Psoas muscle (tissue), 7 donors: ENCODE measurements at regions not wholly inside any gene's neighbourhood (a gene's known extent, or its start where the extent isn't known, plus 50 kb on each side); places are given as distances from the start of the nearest gene placed in this dataset.
"Not testable (repeated sequence)": the region's sequence is repeated elsewhere in the genome, so short reads cannot be mapped to it uniquely, and the experiment has no call there.

Source experiments
- ATAC-seq, 4 donors: fragments of 200-7000 bp; cut with Tn5 transposase; one replicate each; pipeline ENCODE4 v1.9.1; 2020; ENCODE audit warnings: moderate library complexity in 3 of 4, mild to moderate bottlenecking in 2 of 4
- DNase-seq, 2 donors: peaks; one replicate each; pipeline ENCODE4 v3.0.0-alpha.2; 2020
- H3K27ac ChIP-seq: fragments of 200-600 bp; one replicate; pipeline ENCODE4 v1.8.0; 2022
- H3K27me3 ChIP-seq, 3 donors: fragments of 200-600 bp in 1 of 3; one replicate each; pipeline versions ENCODE4 v1.6.1 to v1.8.0; 2013 to 2022; ENCODE audit warnings: low read length in 2 of 3, mild to moderate bottlenecking in 2 of 3, moderate library complexity in 1 of 3; ENCODE audit not compliant: insufficient read depth in 3 of 3
- H3K36me3 ChIP-seq, 2 donors: fragments of 200-600 bp in 1 of 2; one replicate each; pipeline versions ENCODE4 v1.6.1 to v1.8.0; 2013 to 2022; ENCODE audit warnings: low read depth in 1 of 2, mild to moderate bottlenecking in 1 of 2, moderate library complexity in 1 of 2; ENCODE audit not compliant: insufficient read depth in 1 of 2
- H3K4me1 ChIP-seq: fragments of 200-600 bp; one replicate; pipeline ENCODE4 v1.8.0; 2022
- H3K4me3 ChIP-seq: fragments of 200-600 bp; one replicate; pipeline ENCODE4 v1.8.0; 2022; ENCODE audit warnings: mild to moderate bottlenecking
- H3K9me3 ChIP-seq: fragments of 200-600 bp; one replicate; pipeline ENCODE4 v1.8.0; 2022
- WGBS, 3 donors: extraction: QIAGEN DNeasy Blood & Tissue Kit; methylation state at CpG; one replicate each; pipeline versions ENCODE4 v1.1.6 to v1.1.7; 2013; 5-methylcytosine and 5-hydroxymethylcytosine counted together
- intact Hi-C, 2 donors: fragments of 100-400 bp; cut with DNase I; formaldehyde crosslinking; loops; one replicate each; pipeline versions ENCODE4 v1.11.0 to v1.14.2; 2022
- TF ChIP-seq, protein P1 (sequence below): fragments of 200-600 bp; IDR thresholded peaks from one replicate; pipeline ENCODE4 v1.8.0; 2022; ENCODE audit warnings: antibody characterized with exemption
- donor health status: healthy with polysubstance abuse.
- donor health status: DM: no; HTN: no; CAD: no; lungs with moderate emphysema.
- donor health status: Bipolar disorder and iron deficiency.
- donor health status: healthy.
- donor health status: DM: yes; HTN: yes; CAD: no.
- donor health status: DM: no; HTN: no; CAD: no.
- donor health status: DM: yes; HTN: yes; CAD: no.

DNA sequence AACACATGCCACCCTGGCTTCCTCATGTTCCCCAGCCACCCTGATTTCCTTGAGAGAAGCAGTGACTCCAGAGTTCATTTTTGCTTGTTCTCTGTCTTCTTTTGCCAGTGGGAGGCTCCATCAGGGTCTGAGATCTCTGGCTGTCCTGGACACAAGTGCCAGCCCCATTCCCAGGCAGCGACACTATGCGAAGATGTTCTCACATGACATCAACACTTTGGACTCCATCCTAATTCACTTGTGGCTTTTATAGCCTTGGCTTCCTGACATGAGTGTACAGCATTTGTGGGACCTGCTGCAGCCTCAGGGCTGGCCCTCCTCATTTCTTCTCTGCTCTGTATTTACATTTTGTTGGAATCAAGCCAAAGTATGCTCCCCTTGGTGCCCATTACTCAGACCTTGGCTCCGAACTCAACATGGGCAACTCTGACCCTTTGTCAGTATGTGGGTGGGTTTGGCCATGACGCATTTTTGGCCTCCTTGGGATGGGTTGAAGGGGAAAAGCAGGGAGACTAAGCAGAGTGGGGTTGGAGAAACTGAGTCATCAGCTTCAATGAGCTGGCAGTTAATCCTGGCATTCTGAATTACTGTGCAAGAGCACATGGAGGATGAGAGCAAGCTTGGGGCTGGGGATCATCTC is 119.0 kb upstream of the EEF2KMT start:
- Histone ChIP-seq H3K27me3 (peaks cover 0 to 4% (median 2%) of the 10 kb centered on the region in 3 donors), H3K4me3 (no peak overlapping the region), H3K36me3 (no peaks in the 10 kb centered on the region), H3K27ac (no peak overlapping the region), H3K9me3 (no peaks in the 10 kb centered on the region), H3K4me1 (no peaks in the 10 kb centered on the region)
- no peak for DNase-seq
- TF ChIP-seq, protein P1, sequence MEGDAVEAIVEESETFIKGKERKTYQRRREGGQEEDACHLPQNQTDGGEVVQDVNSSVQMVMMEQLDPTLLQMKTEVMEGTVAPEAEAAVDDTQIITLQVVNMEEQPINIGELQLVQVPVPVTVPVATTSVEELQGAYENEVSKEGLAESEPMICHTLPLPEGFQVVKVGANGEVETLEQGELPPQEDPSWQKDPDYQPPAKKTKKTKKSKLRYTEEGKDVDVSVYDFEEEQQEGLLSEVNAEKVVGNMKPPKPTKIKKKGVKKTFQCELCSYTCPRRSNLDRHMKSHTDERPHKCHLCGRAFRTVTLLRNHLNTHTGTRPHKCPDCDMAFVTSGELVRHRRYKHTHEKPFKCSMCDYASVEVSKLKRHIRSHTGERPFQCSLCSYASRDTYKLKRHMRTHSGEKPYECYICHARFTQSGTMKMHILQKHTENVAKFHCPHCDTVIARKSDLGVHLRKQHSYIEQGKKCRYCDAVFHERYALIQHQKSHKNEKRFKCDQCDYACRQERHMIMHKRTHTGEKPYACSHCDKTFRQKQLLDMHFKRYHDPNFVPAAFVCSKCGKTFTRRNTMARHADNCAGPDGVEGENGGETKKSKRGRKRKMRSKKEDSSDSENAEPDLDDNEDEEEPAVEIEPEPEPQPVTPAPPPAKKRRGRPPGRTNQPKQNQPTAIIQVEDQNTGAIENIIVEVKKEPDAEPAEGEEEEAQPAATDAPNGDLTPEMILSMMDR = no peak
- WGBS, 3 donors = 27 to 42% (median 31%) methylated on average over 4 of the region's 4 CpGs
- intact Hi-C loops = no loop called here
- no peak for ATAC-seq

DNA sequence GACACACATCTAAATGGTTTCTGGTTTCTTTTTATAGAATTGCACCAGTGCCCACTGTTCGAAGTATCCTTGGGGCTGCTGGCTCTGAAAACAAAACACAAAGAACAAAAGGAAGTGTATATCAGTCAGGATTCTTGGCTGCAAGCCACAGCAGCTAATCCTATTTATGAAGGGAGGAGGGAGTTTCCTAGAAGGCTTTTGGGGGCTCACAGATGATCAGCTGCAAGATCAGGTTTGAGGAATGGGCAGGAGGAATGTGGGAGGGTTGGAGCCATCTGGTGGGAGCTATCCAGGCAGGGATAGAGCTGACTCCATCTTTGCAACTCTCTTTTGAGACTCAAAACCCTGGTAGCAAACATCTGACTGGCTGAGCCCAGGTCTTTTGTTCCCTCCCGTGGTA is 118.3 kb upstream of the EEF2KMT start:
- Histone ChIP-seq H3K9me3 (no peaks in the 10 kb centered on the region), H3K4me3 (no peak overlapping the region), H3K4me1 (no peaks in the 10 kb centered on the region), H3K27me3 (peaks cover 0 to 4% (median 2%) of the 10 kb centered on the region in 3 donors), H3K36me3 (no peaks in the 10 kb centered on the region), H3K27ac (no peak overlapping the region)
- ATAC-seq = no peak
- WGBS, 3 donors = 7 to 15% (median 11%) methylated on average over 2 of the region's 2 CpGs
- TF ChIP-seq, protein P1 = no peak
- intact Hi-C loops = no loop called here
- DNase-seq = no peak

DNA sequence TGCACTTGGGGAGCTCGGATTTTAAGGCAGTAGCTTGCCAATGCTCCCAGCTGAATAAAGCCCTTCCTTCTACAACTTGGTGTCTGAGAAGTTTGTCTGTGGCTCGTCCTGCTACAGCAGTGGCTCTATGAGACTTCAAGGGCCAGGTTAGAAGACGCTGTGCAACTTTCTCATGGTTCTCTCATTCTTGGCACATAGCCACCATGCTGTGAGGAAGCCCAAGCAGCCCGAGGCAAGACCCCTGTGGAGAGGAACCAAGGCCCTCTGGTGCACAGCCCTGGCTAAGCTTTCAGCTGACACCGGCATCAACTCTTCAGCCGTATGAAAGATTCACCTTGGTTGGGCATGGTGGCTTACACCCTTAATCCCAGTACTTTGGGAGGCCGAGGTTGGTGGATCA is 116.9 kb upstream of the EEF2KMT start:
- H3K27me3 ChIP-seq = peaks cover 0 to 4% (median 2%) of the 10 kb centered on the region in 3 donors
- no peak for ATAC-seq
- no peaks in the 10 kb centered on the region for H3K9me3 ChIP-seq
- H3K27ac ChIP-seq = no peak overlapping the region
- intact Hi-C loops = no loop called here
- no peaks in the 10 kb centered on the region for H3K4me1 ChIP-seq
- H3K4me3 ChIP-seq = no peak overlapping the region
- DNase-seq = no peak
- TF ChIP-seq, protein P1 = no peak
- no peaks in the 10 kb centered on the region for H3K36me3 ChIP-seq
- 88 to 92% (median 89%) methylated on average over 7 of the region's 7 CpGs for WGBS, 3 donors

DNA sequence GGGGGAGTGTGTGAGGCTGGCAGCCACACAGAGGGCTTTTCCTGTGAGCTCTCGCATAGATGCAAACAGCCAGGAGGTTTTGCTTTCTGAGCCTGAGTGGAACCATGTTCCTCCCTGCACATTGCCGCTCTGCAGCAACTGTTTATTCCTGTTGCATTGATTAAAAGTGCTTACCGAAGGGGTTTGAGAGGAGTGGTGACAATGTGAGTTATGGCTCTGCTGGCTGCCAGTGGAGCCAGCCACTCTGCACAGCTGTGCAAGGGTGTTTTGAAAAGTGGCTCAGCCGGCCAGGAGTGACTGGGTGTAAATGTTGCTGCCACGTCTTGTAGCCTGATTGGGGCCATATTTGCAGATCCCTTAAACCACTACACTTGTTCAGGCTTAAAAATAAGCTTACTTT is 114.9 kb upstream of the EEF2KMT start:
- DNase-seq, H3K27ac ChIP-seq, H3K9me3 ChIP-seq, H3K36me3 ChIP-seq, H3K4me3 ChIP-seq, intact Hi-C loops, ATAC-seq, H3K4me1 ChIP-seq, H3K27me3 ChIP-seq: not testable (repeated sequence)
- WGBS, 3 donors = 6 to 17% (median 13%) methylated on average over 5 of the region's 5 CpGs

DNA sequence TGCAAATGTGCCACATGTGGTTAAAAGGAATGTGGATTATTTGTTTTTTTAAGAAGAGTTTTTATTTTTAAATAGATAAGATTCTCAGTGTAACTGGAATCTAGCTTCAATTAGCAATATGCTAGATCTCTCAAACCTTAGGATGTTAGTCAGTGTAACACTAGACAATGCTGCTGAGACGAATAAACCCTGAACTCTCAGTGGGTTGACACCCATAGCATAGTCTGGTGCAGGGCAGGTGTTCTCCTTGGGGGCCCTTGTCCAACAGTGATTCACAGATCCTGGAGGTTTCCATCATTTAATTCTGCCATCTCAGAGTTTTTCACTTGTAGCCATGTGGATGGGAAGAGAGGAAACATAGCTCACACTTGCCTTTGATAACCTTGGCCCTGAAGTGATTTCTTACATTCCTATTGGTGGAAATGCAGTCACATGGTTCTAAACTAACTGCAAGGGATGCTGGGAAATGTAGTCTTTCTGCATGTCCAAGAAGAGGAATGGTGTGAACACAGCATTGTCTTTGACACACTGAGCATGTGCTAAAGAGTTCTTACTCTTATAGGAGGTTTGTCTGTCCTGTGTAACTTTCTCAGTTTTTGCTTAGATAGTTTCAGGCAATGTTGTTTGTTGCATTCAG is 110.4 kb upstream of the EEF2KMT start:
- H3K4me3 ChIP-seq, H3K27me3 ChIP-seq, ATAC-seq, H3K9me3 ChIP-seq, intact Hi-C loops, H3K4me1 ChIP-seq, H3K27ac ChIP-seq, H3K36me3 ChIP-seq, DNase-seq: not testable (repeated sequence)
- WGBS, 3 donors = 91 to 93% (median 92%) methylated on average over 1 of the region's 1 CpG
